OCI-LY7 (cell line): ENCODE measurements at regions not wholly inside any gene's neighbourhood (a gene's known extent, or its start where the extent isn't known, plus 50 kb on each side); places are given as distances from the start of the nearest gene placed in this dataset.

Experiments used
- CTCF ChIP-seq: fragments of 200-600 bp; sonication (generic); conservative IDR thresholded peaks from 2 replicates; pipeline ENCODE4 v1.5.1; 2014; ENCODE audit warnings: mild to moderate bottlenecking, antibody characterized with exemption, low read length, moderate library complexity, mixed read lengths
- EZH2phosphoT487 ChIP-seq: fragments of 200-600 bp; sonication (generic); IDR thresholded peaks from 2 replicates; pipeline ENCODE4 v1.6.1; 2018; ENCODE audit warnings: low read depth, borderline replicate concordance, mild to moderate bottlenecking, mixed run types, antibody characterized with exemption, low read length, moderate library complexity, mixed read lengths

- no peak for TF ChIP-seq CTCF
- no peak for TF ChIP-seq EZH2phosphoT487
Measured at GRCh38 chr14:86961106-86961716, 1031.8 kb downstream of the GALC start.
